ENCODE measurements at regions not wholly inside any gene's neighbourhood (a gene's known extent, or its start where the extent isn't known, plus 50 kb on each side); places are given as distances from the start of the nearest gene placed in this dataset.

- no peak for DNase-seq
These were observed 235.3 kb downstream of the MRPL39 start for GRCh38 chr21:25371841-25372425.

- DNase-seq: no peak
These were observed 237.0 kb downstream of the MRPL39 start for GRCh38 chr21:25370311-25370744.

GRCh38 chr21:25369524-25370300 lies 237.6 kb downstream of the MRPL39 start:
- DNase-seq: no peak

- no peak for DNase-seq
These were observed 238.8 kb downstream of the MRPL39 start for GRCh38 chr21:25368531-25368930.

GRCh38 chr21:25366116-25366515 lies 241.2 kb downstream of the MRPL39 start:
- DNase-seq: no peak

- no peak for DNase-seq
These were observed 244.7 kb downstream of the MRPL39 start for GRCh38 chr21:25362375-25363267.

- no peak for DNase-seq
These were observed 245.5 kb downstream of the MRPL39 start for GRCh38 chr21:25361765-25362164.

GRCh38 chr21:25361097-25361496 lies 246.2 kb downstream of the MRPL39 start:
- no peak for DNase-seq

GRCh38 chr21:25360593-25360992 lies 246.7 kb downstream of the MRPL39 start:
- DNase-seq: no peak

- DNase-seq: no peak
These were observed 247.6 kb downstream of the MRPL39 start for GRCh38 chr21:25359724-25360123.

- DNase-seq: peak; percentile 3
These were observed 257.2 kb downstream of the MRPL39 start for GRCh38 chr21:25350056-25350455.

- no peak for DNase-seq
These were observed 263.3 kb downstream of the MRPL39 start for GRCh38 chr21:25343774-25344545.

GRCh38 chr21:25342816-25343215 lies 264.5 kb downstream of the MRPL39 start:
- no peak for DNase-seq

GRCh38 chr21:25341981-25342380 lies 265.3 kb downstream of the MRPL39 start:
- no peak for DNase-seq

GRCh38 chr21:25338415-25338814 lies 268.9 kb downstream of the MRPL39 start:
- no peak for DNase-seq

GRCh38 chr21:25334046-25334730 lies 273.1 kb downstream of the MRPL39 start:
- no peak for DNase-seq

GRCh38 chr21:25331286-25331685 lies 276.0 kb downstream of the MRPL39 start:
- no peak for DNase-seq

- no peak for DNase-seq
These were observed 277.0 kb downstream of the MRPL39 start for GRCh38 chr21:25330266-25330665.

- DNase-seq: no peak
These were observed 278.0 kb downstream of the MRPL39 start for GRCh38 chr21:25329227-25329825.

GRCh38 chr21:25328736-25329135 lies 278.5 kb downstream of the MRPL39 start:
- DNase-seq: no peak

GRCh38 chr21:25326181-25326580 lies 281.1 kb downstream of the MRPL39 start:
- no peak for DNase-seq

GRCh38 chr21:25324666-25325065 lies 282.6 kb downstream of the MRPL39 start:
- DNase-seq: no peak
